Liver (tissue), 8 donors: ENCODE measurements at regions not wholly inside any gene's neighbourhood (a gene's known extent, or its start where the extent isn't known, plus 50 kb on each side); places are given as distances from the start of the nearest gene placed in this dataset.

Source experiments
- DNase-seq: peaks from one replicate; pipeline ENCODE4 v3.0.0-alpha.2; 2017; ENCODE audit warnings: low spot score
- H3K27ac ChIP-seq, 2 donors: one replicate each; pipeline ENCODE4 v1.7.0; 2013; ENCODE audit warnings: inconsistent platforms in 2 of 2, low read length in 2 of 2, control low read depth in 1 of 2, low read depth in 1 of 2, mild to moderate bottlenecking in 1 of 2
- H3K27me3 ChIP-seq, 4 donors: one replicate each; pipeline versions ENCODE4 v1.6.1 to v1.7.0; 2013; ENCODE audit warnings: low read length in 3 of 4, inconsistent platforms in 1 of 4, mild to moderate bottlenecking in 1 of 4, moderate library complexity in 1 of 4; ENCODE audit not compliant: control insufficient read depth in 4 of 4, insufficient read depth in 4 of 4
- H3K36me3 ChIP-seq, 4 donors: one replicate each; pipeline versions ENCODE4 v1.6.1 to v1.7.0; 2013; ENCODE audit warnings: low read length in 3 of 4, mild to moderate bottlenecking in 3 of 4, low read depth in 1 of 4, moderate library complexity in 1 of 4; ENCODE audit not compliant: control insufficient read depth in 4 of 4, insufficient read depth in 3 of 4
- H3K4me1 ChIP-seq, 4 donors: one replicate each; pipeline versions ENCODE4 v1.6.1 to v1.7.0; 2013; ENCODE audit warnings: low read length in 3 of 4, mild to moderate bottlenecking in 3 of 4, moderate library complexity in 1 of 4; ENCODE audit not compliant: control insufficient read depth in 4 of 4, insufficient read depth in 4 of 4
- H3K4me3 ChIP-seq, 3 donors: one replicate each; pipeline versions ENCODE4 v1.6.1 to v1.7.0; 2013; ENCODE audit warnings: low read length in 3 of 3, control low read depth in 1 of 3, low read depth in 1 of 3, mild to moderate bottlenecking in 1 of 3
- H3K9ac ChIP-seq, 2 donors: one replicate each; pipeline ENCODE4 v1.7.0; 2013; ENCODE audit warnings: low read length in 2 of 2, mild to moderate bottlenecking in 2 of 2, moderate library complexity in 2 of 2, control low read depth in 1 of 2, low read depth in 1 of 2
- H3K9me3 ChIP-seq, 4 donors: one replicate each; pipeline versions ENCODE4 v1.6.1 to v1.7.0; 2013; ENCODE audit warnings: low read length in 3 of 4; ENCODE audit not compliant: control insufficient read depth in 4 of 4
- CTCF ChIP-seq: fragments of 150-350 bp; IDR thresholded peaks from 2 replicates; pipeline ENCODE4 v1.5.1; 2017; ENCODE audit warnings: improper control_type of control experiment, low read depth, low read length; ENCODE audit not compliant: missing input control
- EGR1 ChIP-seq, 2 donors: IDR thresholded peaks; 2 replicates each; pipeline ENCODE4 v1.6.1; 2016 to 2018; ENCODE audit warnings: antibody characterized with exemption in 2 of 2, low read depth in 2 of 2
- FOXA1 ChIP-seq: IDR thresholded peaks from 2 replicates; pipeline ENCODE4 v1.6.1; 2016; ENCODE audit warnings: antibody characterized with exemption
- FOXA2 ChIP-seq: IDR thresholded peaks from 2 replicates; pipeline ENCODE4 v1.6.1; 2016; ENCODE audit warnings: antibody characterized with exemption
- GABPA ChIP-seq, 2 donors: IDR thresholded peaks in 1 of 2; conservative IDR thresholded peaks in 1 of 2; 2 replicates each; pipeline ENCODE4 v1.6.1; 2016; ENCODE audit warnings: antibody characterized with exemption in 2 of 2, mild to moderate bottlenecking in 1 of 2, moderate library complexity in 1 of 2
- HNF4A ChIP-seq, 2 donors: conservative IDR thresholded peaks; 2 replicates each; pipeline ENCODE4 v1.6.1; 2016; ENCODE audit warnings: antibody characterized with exemption in 2 of 2, mild to moderate bottlenecking in 2 of 2
- HNF4G ChIP-seq: IDR thresholded peaks from 2 replicates; pipeline ENCODE4 v1.6.1; 2016; ENCODE audit warnings: antibody characterized with exemption
- JUND ChIP-seq, 2 donors: IDR thresholded peaks; 2 replicates each; pipeline ENCODE4 v1.6.1; 2016; ENCODE audit warnings: antibody characterized with exemption in 2 of 2
- RAD21 ChIP-seq, 2 donors: IDR thresholded peaks; 2 replicates each; pipeline ENCODE4 v1.6.1; 2016; ENCODE audit warnings: antibody characterized with exemption in 2 of 2, mild to moderate bottlenecking in 2 of 2
- REST ChIP-seq: IDR thresholded peaks from 2 replicates; pipeline ENCODE4 v1.6.1; 2016; ENCODE audit warnings: antibody characterized with exemption, mild to moderate bottlenecking
- SP1 ChIP-seq: IDR thresholded peaks from 2 replicates; pipeline ENCODE4 v1.6.1; 2018; ENCODE audit warnings: antibody characterized with exemption, mild to moderate bottlenecking
- TAF1 ChIP-seq: conservative IDR thresholded peaks from 2 replicates; pipeline ENCODE4 v1.6.1; 2016; ENCODE audit warnings: antibody characterized with exemption, mild to moderate bottlenecking
- YY1 ChIP-seq: IDR thresholded peaks from 2 replicates; pipeline ENCODE4 v1.6.1; 2016; ENCODE audit warnings: antibody characterized with exemption, mild to moderate bottlenecking
- ZBTB33 ChIP-seq: IDR thresholded peaks from 2 replicates; pipeline ENCODE4 v1.6.1; 2016; ENCODE audit warnings: antibody characterized with exemption
- WGBS: extraction: QIAGEN DNeasy Blood & Tissue Kit; methylation state at CpG from one replicate; pipeline ENCODE4 v1.1.7; 2013; 5-methylcytosine and 5-hydroxymethylcytosine counted together
- TF ChIP-seq, protein P1 (sequence below): IDR thresholded peaks from 2 replicates; pipeline ENCODE4 v1.6.1; 2016; ENCODE audit warnings: antibody characterized with exemption
- TF ChIP-seq, protein P2 (sequence below): IDR thresholded peaks from 2 replicates; pipeline ENCODE4 v1.6.1; 2016; ENCODE audit warnings: antibody characterized with exemption
- donor health status: healthy.
- donor health status: healthy.
- donor health status: healthy.
- donor health status: healthy.
- donor health status: healthy.

DNA sequence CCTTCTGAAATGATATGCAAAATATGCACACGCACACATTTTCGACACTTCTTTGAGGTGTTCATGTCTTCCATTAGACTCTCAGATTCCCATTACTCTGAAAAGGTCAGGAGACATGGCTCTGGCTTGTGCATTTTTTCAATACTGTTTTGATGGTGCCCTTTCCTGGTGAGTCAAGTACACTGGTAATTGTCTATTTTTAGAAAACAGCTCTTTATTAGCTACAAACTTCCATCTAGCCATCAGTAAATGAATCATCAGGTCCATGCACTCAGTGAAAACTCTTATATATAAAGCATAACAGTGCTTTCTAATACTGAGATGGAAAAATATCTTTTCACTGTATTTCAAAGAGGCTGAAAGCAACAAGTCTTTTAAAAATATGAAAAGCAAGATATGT is 194.9 kb downstream of the GALNT1 start:
- no peaks in the 10 kb centered on the region for H3K36me3 ChIP-seq

More for the DNA sequence above, 194.9 kb downstream of the GALNT1 start:
- TF ChIP-seq JUND (IDR thresholded peaks at IDR 0.05), result no peak
- TF ChIP-seq, protein P1, sequence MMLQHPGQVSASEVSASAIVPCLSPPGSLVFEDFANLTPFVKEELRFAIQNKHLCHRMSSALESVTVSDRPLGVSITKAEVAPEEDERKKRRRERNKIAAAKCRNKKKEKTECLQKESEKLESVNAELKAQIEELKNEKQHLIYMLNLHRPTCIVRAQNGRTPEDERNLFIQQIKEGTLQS, result no peak
- TF ChIP-seq REST, result no peak
- TF ChIP-seq EGR1 (IDR thresholded peaks at IDR 0.05; ENCODE audit: low read depth in 2 of 2), result no peak
- no peak for TF ChIP-seq FOXA2
- TF ChIP-seq SP1, result no peak
- no peak for TF ChIP-seq HNF4G
- TF ChIP-seq HNF4A (conservative IDR thresholded peaks at IDR 0.05), result no peak
- TF ChIP-seq, protein P2, sequence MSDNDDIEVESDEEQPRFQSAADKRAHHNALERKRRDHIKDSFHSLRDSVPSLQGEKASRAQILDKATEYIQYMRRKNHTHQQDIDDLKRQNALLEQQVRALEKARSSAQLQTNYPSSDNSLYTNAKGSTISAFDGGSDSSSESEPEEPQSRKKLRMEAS, result no peak
- no peak for TF ChIP-seq GABPA (IDR thresholded peaks at IDR 0.05 in 1 of 2, conservative IDR thresholded peaks at IDR 0.05 in 1 of 2)
- no peak for TF ChIP-seq YY1
- TF ChIP-seq FOXA1, result no peak
- no peak for TF ChIP-seq RAD21 (IDR thresholded peaks at IDR 0.05)
- no peak for TF ChIP-seq TAF1
- TF ChIP-seq CTCF, result no peak
- TF ChIP-seq ZBTB33, result no peak
- Histone ChIP-seq H3K27ac (no peak overlapping the region), H3K9ac (no peak overlapping the region), H3K9me3 (no peaks in the 10 kb centered on the region), H3K4me1 (no peaks in the 10 kb centered on the region), H3K27me3 (no peaks in the 10 kb centered on the region), H3K4me3 (no peak overlapping the region)
- no peak for DNase-seq
- 90% methylated on average over 2 of the region's 2 CpGs for WGBS
